H1 (cell line): ENCODE measurements at regions not wholly inside any gene's neighbourhood (a gene's known extent, or its start where the extent isn't known, plus 50 kb on each side); places are given as distances from the start of the nearest gene placed in this dataset.

ENCODE experiments used
- ATF3 ChIP-seq: IDR thresholded peaks from 2 replicates; pipeline ENCODE4 v1.6.1; 2011; ENCODE audit warnings: low read depth, mild to moderate bottlenecking, low read length; ENCODE audit not compliant: insufficient read depth
- CTCF ChIP-seq, 3 experiments: IDR thresholded peaks; 1 replicate in 2 of 3; 2 replicates in 1 of 3; pipeline versions ENCODE4 v1.5.1 to v1.6.1; 2011; ENCODE audit warnings: low read length in 3 of 3, mild to moderate bottlenecking in 3 of 3, inconsistent platforms in 2 of 3, low read depth in 1 of 3, moderate library complexity in 1 of 3; ENCODE audit not compliant: insufficient read depth in 1 of 3; ENCODE audit errors: control extremely low read depth in 1 of 3
- EP300 ChIP-seq, 2 experiments: IDR thresholded peaks; 1 replicate in 1 of 2; 2 replicates in 1 of 2; pipeline ENCODE4 v1.6.1; 2011 to 2012; ENCODE audit warnings: low read depth in 2 of 2, low read length in 2 of 2, mild to moderate bottlenecking in 2 of 2, borderline replicate concordance in 1 of 2, inconsistent platforms in 1 of 2, moderate library complexity in 1 of 2
- GABPA ChIP-seq: IDR thresholded peaks from 2 replicates; pipeline ENCODE4 v1.6.1; 2011; ENCODE audit warnings: mild to moderate bottlenecking, low read length, moderate library complexity, borderline replicate concordance; ENCODE audit not compliant: insufficient read depth
- NRF1 ChIP-seq: IDR thresholded peaks from 2 replicates; pipeline ENCODE4 v1.6.1; 2011; ENCODE audit warnings: mild to moderate bottlenecking, low read depth, low read length, improper control_type of control experiment
- POLR2A ChIP-seq, 2 experiments: IDR thresholded peaks; 1 replicate in 1 of 2; 2 replicates in 1 of 2; pipeline ENCODE4 v1.6.1; 2011; ENCODE audit warnings: low read depth in 2 of 2, low read length in 2 of 2, mild to moderate bottlenecking in 2 of 2; ENCODE audit errors: control extremely low read depth in 1 of 2
- POLR2AphosphoS5 ChIP-seq: IDR thresholded peaks from 2 replicates; pipeline ENCODE4 v1.6.1; 2011; ENCODE audit warnings: low read depth, low read length
- RBBP5 ChIP-seq: IDR thresholded peaks from 2 replicates; pipeline ENCODE4 v1.7.1; 2012; ENCODE audit warnings: low read depth, mild to moderate bottlenecking, inconsistent platforms, low read length, moderate library complexity, borderline replicate concordance
- SAP30 ChIP-seq: fragments of 300-600 bp; sonication (generic); IDR thresholded peaks from 2 replicates; pipeline ENCODE4 v1.7.1; 2012; ENCODE audit warnings: low read length, moderate library complexity, mild to moderate bottlenecking, inconsistent platforms; ENCODE audit not compliant: insufficient read depth, insufficient replicate concordance
- SIN3A ChIP-seq, 2 experiments: IDR thresholded peaks in 1 of 2; conservative IDR thresholded peaks in 1 of 2; 2 replicates each; pipeline ENCODE4 v1.6.1; 2011 to 2012; ENCODE audit warnings: low read length in 2 of 2, improper control_type of control experiment in 1 of 2, low read depth in 1 of 2, mild to moderate bottlenecking in 1 of 2
- YY1 ChIP-seq: IDR thresholded peaks from 2 replicates; pipeline ENCODE4 v1.6.1; 2011; ENCODE audit warnings: low read depth, mild to moderate bottlenecking, low read length

GRCh38 chr20:24805456-24806238 is 143.4 kb upstream of the CST7 start:
- TF ChIP-seq POLR2AphosphoS5 (no peak), RBBP5 (no peak), CTCF (IDR thresholded peaks at IDR 0.05; ENCODE audit: control extremely low read depth in 1 of 3, insufficient read depth in 1 of 3, low read depth in 1 of 3, low read length in 3 of 3) (no peak), ATF3 (no peak), NRF1 (no peak), EP300 (IDR thresholded peaks at IDR 0.05; ENCODE audit: borderline replicate concordance in 1 of 2, low read depth in 2 of 2, low read length in 2 of 2) (no peak), YY1 (no peak), POLR2A (IDR thresholded peaks at IDR 0.05; ENCODE audit: control extremely low read depth in 1 of 2, low read depth in 2 of 2, low read length in 2 of 2) (no peak), SIN3A (conservative IDR thresholded peaks at IDR 0.05 in 1 of 2, IDR thresholded peaks at IDR 0.05 in 1 of 2; ENCODE audit: low read depth in 1 of 2, low read length in 2 of 2) (no peak), GABPA (no peak), SAP30 (no peak)
